HG03521 (cell line): ENCODE measurements at regions not wholly inside any gene's neighbourhood (a gene's known extent, or its start where the extent isn't known, plus 50 kb on each side); places are given as distances from the start of the nearest gene placed in this dataset.

Source experiments
- ATAC-seq: cut with Tn5 transposase; IDR thresholded peaks from one replicate; pipeline ENCODE4 v1.9.1; 2021; ENCODE audit warnings: mild to moderate bottlenecking, moderate library complexity; ENCODE audit not compliant: unreplicated experiment

GRCh38 chr1:191929383-191929782, 228.9 kb upstream of the RGS18 start:
- no peak for ATAC-seq

DNA sequence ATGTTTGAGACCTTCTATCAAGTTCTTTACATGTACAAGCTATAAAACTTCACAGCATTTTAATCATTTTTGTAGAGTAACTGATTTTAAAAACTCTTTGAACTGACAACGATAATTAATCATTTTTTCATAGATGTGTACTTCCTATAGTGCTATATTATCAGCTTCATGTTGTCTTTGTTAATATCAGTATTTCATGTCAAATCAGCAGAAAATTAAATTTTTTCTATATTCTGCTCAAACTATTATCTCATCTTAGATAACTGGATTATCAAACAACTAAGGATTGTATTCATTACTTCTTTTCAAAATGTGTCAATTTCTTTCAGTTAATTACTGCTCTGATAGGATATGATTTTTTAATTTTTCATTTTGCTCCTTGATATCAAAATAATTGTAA, 214.6 kb upstream of the RGS18 start:
- no peak for ATAC-seq

GRCh38 chr1:191953526-191953925, 204.7 kb upstream of the RGS18 start:
- no peak for ATAC-seq

GRCh38 chr1:191959856-191960255, 198.4 kb upstream of the RGS18 start:
- ATAC-seq, result no peak

DNA sequence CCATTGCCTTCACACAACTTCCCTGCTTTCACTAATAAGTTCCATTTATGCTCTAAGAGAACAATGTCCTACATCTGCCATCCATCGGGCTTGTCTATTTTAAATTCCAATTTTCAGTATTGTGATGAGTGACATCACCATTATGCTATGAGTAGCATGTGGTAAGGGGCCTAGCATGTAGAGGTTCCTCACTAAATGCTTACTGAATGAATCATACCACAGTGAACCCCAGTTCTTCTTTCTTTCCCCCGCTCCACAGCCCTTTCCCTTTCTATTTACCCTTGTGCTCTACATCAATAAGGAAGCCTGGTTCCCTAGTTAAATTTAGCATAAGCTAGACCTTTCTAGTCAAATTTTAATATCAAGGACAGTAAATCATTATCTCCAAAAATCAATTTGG, 195.0 kb upstream of the RGS18 start:
- ATAC-seq, result no peak

DNA sequence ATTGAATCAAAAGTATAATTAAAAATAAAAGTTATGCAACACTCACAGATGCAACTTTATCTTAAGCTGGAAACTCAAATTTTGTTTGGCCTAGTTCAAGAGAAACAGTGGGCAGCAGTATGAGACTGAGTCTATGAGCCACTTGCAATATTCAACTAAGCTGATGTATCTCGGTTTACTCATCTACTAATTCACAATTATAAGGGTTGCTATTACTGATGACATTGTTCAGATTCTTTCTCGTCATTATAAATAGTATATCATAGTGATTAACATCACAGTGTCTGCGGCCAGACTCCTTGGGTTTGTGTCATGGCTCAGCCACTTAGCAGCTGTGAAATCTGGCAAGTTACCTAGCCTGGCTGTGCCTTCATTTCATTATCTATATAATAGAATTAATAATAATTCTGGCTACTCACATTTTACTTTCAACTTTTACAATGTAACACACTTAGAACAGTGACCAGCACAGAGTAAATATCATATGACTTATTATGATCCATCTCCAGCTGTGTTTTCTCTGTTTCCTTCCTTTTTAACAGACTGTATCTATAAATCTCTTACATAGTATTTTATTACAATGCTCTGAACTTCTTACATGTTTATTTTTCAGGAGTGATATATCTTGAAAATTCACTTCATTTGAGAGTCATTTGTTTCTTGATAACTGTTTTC, 194.3 kb upstream of the RGS18 start:
- no peak for ATAC-seq

DNA sequence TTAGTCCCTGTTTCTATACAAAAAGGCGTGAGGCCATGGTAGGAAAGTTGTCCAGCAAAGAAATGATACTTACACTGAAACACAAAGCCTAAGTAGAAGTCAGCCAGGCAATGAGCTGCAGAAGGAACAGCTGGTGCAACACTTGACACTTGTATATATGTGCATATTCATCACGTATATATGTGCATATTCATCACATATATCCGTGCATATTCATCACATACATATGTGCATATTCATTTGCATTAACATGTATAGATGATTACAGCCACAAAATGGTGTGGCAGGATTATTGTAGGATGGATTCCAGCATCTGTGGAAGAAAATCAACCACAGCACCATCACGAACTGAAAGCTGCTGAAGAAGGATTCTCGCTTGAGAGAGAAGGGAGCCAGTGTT, 189.0 kb upstream of the RGS18 start:
- ATAC-seq, result no peak

- no peak for ATAC-seq
Measured at GRCh38 chr1:191970116-191970515, 188.1 kb upstream of the RGS18 start.

GRCh38 chr1:191971447-191971846, 186.8 kb upstream of the RGS18 start:
- no peak for ATAC-seq

DNA sequence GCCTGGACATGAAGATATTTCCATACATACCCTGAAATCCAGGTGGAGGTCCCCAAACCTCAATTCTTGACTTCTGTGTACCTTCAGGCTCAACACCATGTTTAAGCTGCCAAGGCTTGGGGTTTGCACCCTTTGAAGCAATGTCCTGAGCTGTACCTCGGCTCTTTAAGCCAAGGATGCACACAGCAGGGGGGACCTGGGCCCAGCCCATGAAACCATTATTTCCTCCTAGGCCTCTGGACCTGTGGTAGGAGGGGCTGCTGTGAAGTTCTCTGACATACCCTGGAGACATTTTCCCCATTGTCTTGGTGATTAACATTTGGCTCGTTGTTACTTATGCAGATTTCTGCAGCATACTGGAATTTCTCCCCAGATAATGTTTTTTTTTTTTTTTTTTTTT, 184.3 kb upstream of the RGS18 start:
- no peak for ATAC-seq

DNA sequence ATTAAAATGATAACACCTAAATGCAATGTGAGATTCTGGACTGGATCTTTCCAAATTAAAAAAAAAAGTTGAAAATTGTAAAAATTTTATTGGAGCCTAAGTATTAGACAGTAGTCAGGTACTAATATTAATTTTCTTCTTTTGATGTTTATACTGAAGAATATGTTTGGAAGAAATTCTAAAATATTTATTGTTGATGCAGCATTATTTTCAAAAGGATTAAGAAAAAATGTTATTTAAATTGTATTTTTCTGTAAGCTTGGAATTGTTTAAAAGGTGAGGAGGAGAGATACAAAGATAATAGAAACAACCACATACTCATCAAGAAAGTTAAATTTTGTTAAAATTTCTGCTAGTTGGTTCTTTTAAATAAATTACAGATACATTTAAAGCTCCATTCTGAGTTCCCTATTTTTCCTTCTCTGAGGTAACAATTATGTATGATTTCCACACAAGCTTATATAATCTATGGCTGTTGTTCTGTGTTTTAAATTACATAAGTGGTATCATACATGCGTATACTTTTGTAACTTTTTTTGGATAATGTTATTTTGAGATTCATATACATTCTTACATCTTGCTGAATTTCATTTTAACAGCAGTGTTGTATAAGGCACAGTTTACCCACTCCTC, 180.3 kb upstream of the RGS18 start:
- ATAC-seq, result no peak

DNA sequence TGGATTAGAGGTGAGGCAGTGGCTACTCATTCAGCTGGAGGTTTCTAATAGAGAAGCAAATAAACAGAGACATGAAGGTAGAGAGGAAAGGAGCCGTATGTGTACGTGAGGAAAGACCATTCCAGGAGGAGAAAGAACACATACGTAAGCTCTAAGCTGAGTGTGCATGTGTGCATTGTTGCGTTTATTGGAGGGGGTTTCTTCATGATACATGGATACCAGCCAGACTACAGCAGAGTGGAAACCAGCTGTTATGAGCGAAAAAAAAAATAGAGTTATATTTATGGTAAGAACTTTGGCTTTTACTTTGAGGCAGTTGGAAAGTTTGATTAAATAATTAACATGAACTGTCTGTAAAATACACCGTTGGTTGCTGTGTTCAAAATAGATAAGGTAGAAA, 173.4 kb upstream of the RGS18 start:
- ATAC-seq, result no peak

GRCh38 chr1:191992118-191992517, 166.1 kb upstream of the RGS18 start:
- ATAC-seq, result no peak

DNA sequence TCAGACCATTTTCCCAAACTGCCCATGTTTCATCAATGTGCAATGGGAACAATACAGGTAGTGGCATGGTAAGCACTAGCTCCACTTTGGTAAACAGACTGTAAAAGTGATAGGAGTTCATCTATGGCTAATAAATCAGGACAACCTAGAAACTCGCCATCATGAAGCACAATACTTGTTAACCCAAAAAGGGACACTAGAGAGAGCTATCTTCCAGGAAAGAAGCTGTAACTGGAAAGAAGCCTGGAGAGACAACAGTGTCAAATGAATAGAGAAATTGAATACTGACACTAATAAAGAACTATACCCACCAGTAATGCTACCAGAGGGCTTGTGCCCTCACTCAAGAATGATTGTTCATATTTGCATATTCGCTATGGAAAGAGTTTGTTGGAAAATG, 164.7 kb upstream of the RGS18 start:
- ATAC-seq, result no peak

GRCh38 chr1:192002063-192002462, 156.2 kb upstream of the RGS18 start:
- ATAC-seq, result no peak

GRCh38 chr1:192003295-192004077, 154.8 kb upstream of the RGS18 start:
- no peak for ATAC-seq

- no peak for ATAC-seq
Measured at GRCh38 chr1:192005976-192006375, 152.3 kb upstream of the RGS18 start.

DNA sequence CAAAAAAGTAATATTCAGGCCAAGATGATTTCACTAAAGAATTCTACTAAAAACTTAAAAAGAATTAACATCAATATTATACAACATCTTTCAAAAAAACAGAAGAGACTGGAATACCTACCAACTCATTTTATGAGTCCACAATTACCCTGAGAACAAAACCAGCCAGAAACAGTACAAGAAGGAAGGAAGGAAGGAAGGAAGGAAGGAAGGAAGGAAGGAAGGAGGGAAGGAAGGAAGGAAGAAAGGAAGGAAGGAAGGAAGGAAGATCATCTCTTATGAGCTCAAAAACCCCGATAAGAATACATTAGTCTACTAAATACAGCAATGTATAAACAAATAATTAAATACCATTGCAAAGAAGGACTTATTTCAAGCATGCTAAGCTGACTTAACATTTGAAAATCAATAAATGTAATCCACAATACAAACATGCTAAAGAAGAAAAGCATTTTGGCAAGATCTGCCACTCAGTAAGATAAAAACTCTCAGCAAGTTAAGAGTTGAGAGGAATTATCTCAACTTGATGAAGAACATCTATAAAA, 149.9 kb upstream of the RGS18 start:
- no peak for ATAC-seq

- no peak for ATAC-seq
Measured at GRCh38 chr1:192010406-192010805, 147.9 kb upstream of the RGS18 start.

GRCh38 chr1:192011525-192011924, 146.7 kb upstream of the RGS18 start:
- ATAC-seq, result no peak

GRCh38 chr1:192022827-192023226, 135.4 kb upstream of the RGS18 start:
- ATAC-seq, result no peak

DNA sequence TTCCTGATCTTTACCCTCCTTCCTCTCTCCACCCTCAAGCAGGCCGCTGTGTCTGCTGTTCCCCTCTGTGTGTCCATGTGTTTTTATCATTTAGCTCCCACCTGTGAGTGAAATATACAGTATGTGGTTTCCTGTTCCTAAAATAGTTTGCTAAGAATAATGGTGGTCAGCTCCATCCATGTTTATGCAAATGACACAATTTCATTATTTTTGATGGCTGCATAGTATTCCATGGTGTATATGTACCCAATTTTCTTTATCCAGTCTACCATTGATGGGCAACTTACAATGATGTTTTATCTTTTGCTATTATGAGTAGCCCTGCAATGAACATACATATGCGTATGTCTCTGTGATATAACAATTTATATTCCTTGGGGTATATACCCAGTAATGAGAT, 133.4 kb upstream of the RGS18 start:
- no peak for ATAC-seq
